CD1c-positive myeloid dendritic cell (primary cell): ENCODE measurements at regions not wholly inside any gene's neighbourhood (a gene's known extent, or its start where the extent isn't known, plus 50 kb on each side); places are given as distances from the start of the nearest gene placed in this dataset.

Source experiments
- DNase-seq: peaks from one replicate; pipeline ENCODE4 v3.0.0-alpha.2; 2016; ENCODE audit errors: extremely low spot score

GRCh38 chr1:244971552-244972216 is 107.3 kb upstream of the HNRNPU start:
- peak; percentile 14 for DNase-seq

- DNase-seq: peak; percentile 97
Measured at GRCh38 chr1:244970744-244971551, 106.6 kb upstream of the HNRNPU start.

- no peak for DNase-seq
Measured at GRCh38 chr1:244970236-244970743, 105.9 kb upstream of the HNRNPU start.

- peak; percentile 92 for DNase-seq
Measured at GRCh38 chr1:244969355-244970235, 105.3 kb upstream of the HNRNPU start.

GRCh38 chr1:244968881-244969280 is 104.5 kb upstream of the HNRNPU start:
- no peak for DNase-seq

GRCh38 chr1:244968471-244968871 is 104.1 kb upstream of the HNRNPU start:
- no peak for DNase-seq

- DNase-seq: no peak
Measured at GRCh38 chr1:244967159-244967558, 102.8 kb upstream of the HNRNPU start.

GRCh38 chr1:244965185-244966030 is 101.1 kb upstream of the HNRNPU start:
- DNase-seq: peak; percentile 39

- no peak for DNase-seq
Measured at GRCh38 chr1:244964112-244964971, 100.0 kb upstream of the HNRNPU start.

- peak; percentile 17 for DNase-seq
Measured at GRCh38 chr1:244963231-244963826, 99.0 kb upstream of the HNRNPU start.

- no peak for DNase-seq
Measured at GRCh38 chr1:244962130-244962529, 97.8 kb upstream of the HNRNPU start.

GRCh38 chr1:244960904-244961303 is 96.6 kb upstream of the HNRNPU start:
- no peak for DNase-seq

GRCh38 chr1:244958593-244958992 is 94.2 kb upstream of the HNRNPU start:
- DNase-seq: no peak

- no peak for DNase-seq
Measured at GRCh38 chr1:244957525-244957924, 93.2 kb upstream of the HNRNPU start.

- DNase-seq: no peak
Measured at GRCh38 chr1:244957122-244957521, 92.8 kb upstream of the HNRNPU start.

- no peak for DNase-seq
Measured at GRCh38 chr1:244955661-244956060, 91.3 kb upstream of the HNRNPU start.

GRCh38 chr1:244954359-244954758 is 90.0 kb upstream of the HNRNPU start:
- DNase-seq: no peak

GRCh38 chr1:244953901-244954300 is 89.6 kb upstream of the HNRNPU start:
- DNase-seq: no peak

GRCh38 chr1:244952940-244953339 is 88.6 kb upstream of the HNRNPU start:
- DNase-seq: no peak
